ENCODE measurements at regions not wholly inside any gene's neighbourhood (a gene's known extent, or its start where the extent isn't known, plus 50 kb on each side); places are given as distances from the start of the nearest gene placed in this dataset.

- no peak for TF ChIP-seq EZH2 (IDR thresholded peaks at IDR 0.05; ENCODE audit: insufficient read depth, low read length)
- TF ChIP-seq CTCF (IDR thresholded peaks at IDR 0.05; ENCODE audit: insufficient read depth, low read depth, low read length), result no peak
Observed at GRCh38 chr13:78832461-78832860, 173.5 kb upstream of the OBI1 start.

Data from astrocyte (in vitro differentiated cells and primary cell).